Panc1 (cell line): ENCODE measurements at regions not wholly inside any gene's neighbourhood (a gene's known extent, or its start where the extent isn't known, plus 50 kb on each side); places are given as distances from the start of the nearest gene placed in this dataset.

Experiments
- POLR2AphosphoS5 ChIP-seq: IDR thresholded peaks from 2 replicates; pipeline ENCODE4 v1.6.1; 2012; ENCODE audit warnings: mild to moderate bottlenecking, low read depth, low read length, moderate library complexity
- REST ChIP-seq, 2 experiments: IDR thresholded peaks; 2 replicates each; pipeline ENCODE4 v1.6.1; 2011 to 2012; ENCODE audit warnings: low read depth in 2 of 2, control low read depth in 1 of 2, low read length in 1 of 2, mild to moderate bottlenecking in 1 of 2, moderate library complexity in 1 of 2; ENCODE audit not compliant: insufficient read depth in 1 of 2
- TCF7L2 ChIP-seq: IDR thresholded peaks from 2 replicates; pipeline ENCODE4 v1.6.1; 2011; ENCODE audit warnings: mild to moderate bottlenecking, low read depth, low read length, inconsistent platforms
- TF ChIP-seq, protein P1 (sequence below): fragments of 450-650 bp; IDR thresholded peaks from 2 replicates; pipeline ENCODE4 v1.5.1; 2017; ENCODE audit warnings: mild to moderate bottlenecking

DNA sequence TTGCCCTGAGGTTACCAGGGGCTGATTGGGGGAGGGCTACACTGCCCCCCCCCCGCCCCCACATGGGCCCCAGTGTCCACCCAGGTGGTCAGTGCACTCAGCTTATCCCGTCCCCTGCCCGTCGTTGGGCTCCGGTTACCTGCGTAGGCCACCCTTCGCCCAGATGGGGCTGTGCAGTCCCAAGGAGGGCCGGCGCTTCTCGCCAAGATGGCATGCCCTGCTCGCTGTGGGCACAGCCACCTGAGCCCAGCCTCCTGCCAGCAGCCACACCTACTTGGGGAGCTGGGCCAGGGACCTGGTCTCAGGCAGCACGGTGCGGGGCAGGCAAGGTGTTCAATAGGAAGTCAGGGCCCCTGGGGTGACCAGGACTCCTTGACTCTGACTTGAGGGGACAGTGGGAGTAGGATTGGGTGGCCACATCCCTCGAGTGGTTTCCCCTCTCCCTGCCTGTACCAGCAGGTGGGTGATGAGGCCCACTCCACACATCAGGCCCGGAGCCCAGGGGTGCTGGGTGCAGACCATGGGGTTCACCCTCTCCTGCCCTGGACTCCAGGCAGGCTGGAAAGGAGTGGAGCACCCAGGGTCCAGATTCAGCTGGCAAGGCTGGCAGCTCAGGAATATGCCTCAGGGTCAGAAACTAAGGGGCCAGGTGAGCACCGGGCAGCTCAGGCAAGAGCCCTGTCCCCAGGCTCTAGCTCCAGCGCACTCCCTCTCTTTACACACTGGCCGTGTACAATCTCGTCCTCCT is 170.3 kb downstream of the GLI2 start:
- TF ChIP-seq, protein P1, sequence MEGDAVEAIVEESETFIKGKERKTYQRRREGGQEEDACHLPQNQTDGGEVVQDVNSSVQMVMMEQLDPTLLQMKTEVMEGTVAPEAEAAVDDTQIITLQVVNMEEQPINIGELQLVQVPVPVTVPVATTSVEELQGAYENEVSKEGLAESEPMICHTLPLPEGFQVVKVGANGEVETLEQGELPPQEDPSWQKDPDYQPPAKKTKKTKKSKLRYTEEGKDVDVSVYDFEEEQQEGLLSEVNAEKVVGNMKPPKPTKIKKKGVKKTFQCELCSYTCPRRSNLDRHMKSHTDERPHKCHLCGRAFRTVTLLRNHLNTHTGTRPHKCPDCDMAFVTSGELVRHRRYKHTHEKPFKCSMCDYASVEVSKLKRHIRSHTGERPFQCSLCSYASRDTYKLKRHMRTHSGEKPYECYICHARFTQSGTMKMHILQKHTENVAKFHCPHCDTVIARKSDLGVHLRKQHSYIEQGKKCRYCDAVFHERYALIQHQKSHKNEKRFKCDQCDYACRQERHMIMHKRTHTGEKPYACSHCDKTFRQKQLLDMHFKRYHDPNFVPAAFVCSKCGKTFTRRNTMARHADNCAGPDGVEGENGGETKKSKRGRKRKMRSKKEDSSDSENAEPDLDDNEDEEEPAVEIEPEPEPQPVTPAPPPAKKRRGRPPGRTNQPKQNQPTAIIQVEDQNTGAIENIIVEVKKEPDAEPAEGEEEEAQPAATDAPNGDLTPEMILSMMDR = no peak
- TF ChIP-seq POLR2AphosphoS5 (no peak), REST (IDR thresholded peaks at IDR 0.05; ENCODE audit: insufficient read depth in 1 of 2, low read depth in 2 of 2, low read length in 1 of 2) (no peak), TCF7L2 (no peak)
